Panc1 (cell line): ENCODE measurements at regions not wholly inside any gene's neighbourhood (a gene's known extent, or its start where the extent isn't known, plus 50 kb on each side); places are given as distances from the start of the nearest gene placed in this dataset.

Experiments
- POLR2AphosphoS5 ChIP-seq: IDR thresholded peaks from 2 replicates; pipeline ENCODE4 v1.6.1; 2012; ENCODE audit warnings: mild to moderate bottlenecking, low read depth, low read length, moderate library complexity
- TCF7L2 ChIP-seq: IDR thresholded peaks from 2 replicates; pipeline ENCODE4 v1.6.1; 2011; ENCODE audit warnings: mild to moderate bottlenecking, low read depth, low read length, inconsistent platforms
- TF ChIP-seq, protein P1 (sequence below): fragments of 450-650 bp; IDR thresholded peaks from 2 replicates; pipeline ENCODE4 v1.5.1; 2017; ENCODE audit warnings: mild to moderate bottlenecking

DNA sequence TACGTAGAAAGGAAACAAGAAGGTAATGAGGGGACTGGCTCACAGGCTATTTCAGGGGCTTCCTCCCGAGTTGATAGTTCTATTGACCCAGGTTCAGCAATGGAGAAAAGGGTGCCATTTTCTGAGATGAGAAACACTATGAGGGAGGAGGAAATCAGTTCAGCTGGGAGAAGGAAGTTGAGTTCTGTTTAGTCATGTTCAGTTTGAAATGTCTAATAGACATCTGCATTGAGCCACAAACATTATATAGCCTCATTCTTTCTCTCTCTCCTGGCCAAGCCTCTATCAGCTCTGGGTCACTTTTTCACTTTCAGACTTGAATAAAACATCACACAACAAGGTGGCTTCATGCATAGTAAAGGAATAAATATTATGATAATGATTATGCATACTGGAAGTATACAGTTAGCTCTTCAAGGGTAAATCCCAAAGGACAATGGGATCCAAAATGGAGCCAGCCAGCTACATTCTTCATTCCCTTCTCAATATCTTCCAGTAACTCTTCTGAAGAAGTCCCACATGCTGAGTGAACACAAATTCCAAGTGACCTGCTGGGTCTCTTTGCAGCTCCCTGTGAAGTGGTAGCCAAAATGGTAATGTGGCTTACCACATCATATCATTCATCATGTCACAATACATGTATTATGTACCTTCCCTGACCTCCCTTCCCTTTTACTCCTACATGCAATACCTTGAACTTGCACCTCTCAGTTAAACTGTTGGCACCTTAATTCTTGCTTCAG is 80.9 kb upstream of the CD44 start:
- TF ChIP-seq, protein P1, sequence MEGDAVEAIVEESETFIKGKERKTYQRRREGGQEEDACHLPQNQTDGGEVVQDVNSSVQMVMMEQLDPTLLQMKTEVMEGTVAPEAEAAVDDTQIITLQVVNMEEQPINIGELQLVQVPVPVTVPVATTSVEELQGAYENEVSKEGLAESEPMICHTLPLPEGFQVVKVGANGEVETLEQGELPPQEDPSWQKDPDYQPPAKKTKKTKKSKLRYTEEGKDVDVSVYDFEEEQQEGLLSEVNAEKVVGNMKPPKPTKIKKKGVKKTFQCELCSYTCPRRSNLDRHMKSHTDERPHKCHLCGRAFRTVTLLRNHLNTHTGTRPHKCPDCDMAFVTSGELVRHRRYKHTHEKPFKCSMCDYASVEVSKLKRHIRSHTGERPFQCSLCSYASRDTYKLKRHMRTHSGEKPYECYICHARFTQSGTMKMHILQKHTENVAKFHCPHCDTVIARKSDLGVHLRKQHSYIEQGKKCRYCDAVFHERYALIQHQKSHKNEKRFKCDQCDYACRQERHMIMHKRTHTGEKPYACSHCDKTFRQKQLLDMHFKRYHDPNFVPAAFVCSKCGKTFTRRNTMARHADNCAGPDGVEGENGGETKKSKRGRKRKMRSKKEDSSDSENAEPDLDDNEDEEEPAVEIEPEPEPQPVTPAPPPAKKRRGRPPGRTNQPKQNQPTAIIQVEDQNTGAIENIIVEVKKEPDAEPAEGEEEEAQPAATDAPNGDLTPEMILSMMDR = no peak
- TF ChIP-seq POLR2AphosphoS5 = no peak
- TF ChIP-seq TCF7L2 = no peak
